A549 (cell line): ENCODE measurements at regions not wholly inside any gene's neighbourhood (a gene's known extent, or its start where the extent isn't known, plus 50 kb on each side); places are given as distances from the start of the nearest gene placed in this dataset.

ENCODE experiments used
- CEBPB ChIP-seq, 2 experiments: fragments of >200 bp in 1 of 2; sonication (Bioruptor Twin) in 1 of 2; formaldehyde crosslinking in 1 of 2; IDR thresholded peaks; 2 replicates each; pipeline ENCODE4 v1.6.1; 2012 to 2016
- EP300 ChIP-seq, 2 experiments: fragments of >200 bp; sonication (Bioruptor Twin); formaldehyde crosslinking; IDR thresholded peaks; 2 replicates in 1 of 2; 3 replicates in 1 of 2; pipeline ENCODE4 v1.6.1; 2016 to 2017
- HES2 ChIP-seq: fragments of >200 bp; sonication (Bioruptor Twin); formaldehyde crosslinking; IDR thresholded peaks from 2 replicates; pipeline ENCODE4 v1.6.1; 2016
- HOXA7 ChIP-seq: fragments of 250-450 bp; sonication (Bioruptor Pico); IDR thresholded peaks from 2 replicates; pipeline ENCODE4 v1.5.0; 2020; ENCODE audit warnings: mild to moderate bottlenecking, moderate library complexity
- JUN ChIP-seq, 2 experiments: fragments of >200 bp; sonication (Bioruptor Twin); formaldehyde crosslinking; IDR thresholded peaks; 2 replicates in 1 of 2; 3 replicates in 1 of 2; pipeline ENCODE4 v1.6.1; 2016 to 2017
- KDM1A ChIP-seq: fragments of 200-600 bp; sonication (generic); IDR thresholded peaks from 2 replicates; pipeline ENCODE4 v1.6.1; 2016; ENCODE audit warnings: low read depth, mild to moderate bottlenecking
- PHF8 ChIP-seq: fragments of 200-600 bp; sonication (generic); IDR thresholded peaks from 2 replicates; pipeline ENCODE4 v1.6.1; 2016; ENCODE audit warnings: low read depth, mild to moderate bottlenecking, antibody characterized with exemption, moderate library complexity, borderline replicate concordance
- POLR2A ChIP-seq: IDR thresholded peaks from 2 replicates; pipeline ENCODE4 v1.6.1; 2012; ENCODE audit warnings: mild to moderate bottlenecking, low read length
- RFX5 ChIP-seq: fragments of 450-650 bp; IDR thresholded peaks from 2 replicates; pipeline ENCODE4 v1.7.1; 2014; ENCODE audit warnings: antibody characterized with exemption, mild to moderate bottlenecking, moderate library complexity
- ZC3H11A ChIP-seq: fragments of 450-650 bp; IDR thresholded peaks from 2 replicates; pipeline ENCODE4 v1.6.1; 2014; ENCODE audit warnings: antibody characterized with exemption, mild to moderate bottlenecking
- ZFP36 ChIP-seq: fragments of 450-650 bp; IDR thresholded peaks from 2 replicates; pipeline ENCODE4 v1.6.1; 2014; ENCODE audit warnings: borderline replicate concordance; ENCODE audit not compliant: partially characterized antibody
- ZSCAN20 ChIP-seq: fragments of 250-450 bp; sonication (Bioruptor Pico); IDR thresholded peaks from 2 replicates; pipeline ENCODE4 v1.8.0; 2022; ENCODE audit warnings: mild to moderate bottlenecking, moderate library complexity
- TF ChIP-seq, protein P1 (sequence below): fragments of >200 bp; sonication (Bioruptor Twin); formaldehyde crosslinking; IDR thresholded peaks from 3 replicates; pipeline ENCODE4 v1.5.1; 2016
- TF ChIP-seq, protein P2 (sequence below): fragments of 200-600 bp; sonication (generic); IDR thresholded peaks from 2 replicates; pipeline ENCODE4 v1.6.1; 2016; ENCODE audit warnings: antibody characterized with exemption, mild to moderate bottlenecking, moderate library complexity

DNA sequence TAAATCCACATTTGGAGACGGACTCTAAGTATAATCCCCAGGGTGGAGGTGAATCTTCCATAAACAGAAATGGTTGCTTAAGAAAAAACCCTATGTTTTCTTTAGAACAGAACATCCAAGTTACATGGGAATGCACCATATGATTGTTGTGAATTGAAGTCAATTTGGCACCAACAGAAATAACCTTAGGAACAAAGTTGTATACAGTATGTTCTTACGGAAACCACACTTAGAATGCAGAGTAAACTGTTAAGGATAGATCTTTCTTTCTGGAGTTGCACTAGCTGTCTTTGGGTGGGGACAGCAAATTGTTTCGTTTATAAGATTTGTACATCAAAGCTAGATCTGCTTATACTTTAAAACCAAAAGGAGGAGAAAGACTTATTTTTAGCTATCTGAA is 316.4 kb downstream of the PTEN start:
- TF ChIP-seq, protein P1, sequence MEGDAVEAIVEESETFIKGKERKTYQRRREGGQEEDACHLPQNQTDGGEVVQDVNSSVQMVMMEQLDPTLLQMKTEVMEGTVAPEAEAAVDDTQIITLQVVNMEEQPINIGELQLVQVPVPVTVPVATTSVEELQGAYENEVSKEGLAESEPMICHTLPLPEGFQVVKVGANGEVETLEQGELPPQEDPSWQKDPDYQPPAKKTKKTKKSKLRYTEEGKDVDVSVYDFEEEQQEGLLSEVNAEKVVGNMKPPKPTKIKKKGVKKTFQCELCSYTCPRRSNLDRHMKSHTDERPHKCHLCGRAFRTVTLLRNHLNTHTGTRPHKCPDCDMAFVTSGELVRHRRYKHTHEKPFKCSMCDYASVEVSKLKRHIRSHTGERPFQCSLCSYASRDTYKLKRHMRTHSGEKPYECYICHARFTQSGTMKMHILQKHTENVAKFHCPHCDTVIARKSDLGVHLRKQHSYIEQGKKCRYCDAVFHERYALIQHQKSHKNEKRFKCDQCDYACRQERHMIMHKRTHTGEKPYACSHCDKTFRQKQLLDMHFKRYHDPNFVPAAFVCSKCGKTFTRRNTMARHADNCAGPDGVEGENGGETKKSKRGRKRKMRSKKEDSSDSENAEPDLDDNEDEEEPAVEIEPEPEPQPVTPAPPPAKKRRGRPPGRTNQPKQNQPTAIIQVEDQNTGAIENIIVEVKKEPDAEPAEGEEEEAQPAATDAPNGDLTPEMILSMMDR, result no peak
- TF ChIP-seq CEBPB (IDR thresholded peaks at IDR 0.05) (no peak), JUN (IDR thresholded peaks at IDR 0.05) (no peak), POLR2A (no peak), ZSCAN20 (CRISPR knock-in tag) (no peak), EP300 (IDR thresholded peaks at IDR 0.05) (no peak), ZFP36 (no peak), PHF8 (no peak), ZC3H11A (no peak), HOXA7 (no peak), HES2 (no peak), RFX5 (no peak), KDM1A (no peak)
- TF ChIP-seq, protein P2, sequence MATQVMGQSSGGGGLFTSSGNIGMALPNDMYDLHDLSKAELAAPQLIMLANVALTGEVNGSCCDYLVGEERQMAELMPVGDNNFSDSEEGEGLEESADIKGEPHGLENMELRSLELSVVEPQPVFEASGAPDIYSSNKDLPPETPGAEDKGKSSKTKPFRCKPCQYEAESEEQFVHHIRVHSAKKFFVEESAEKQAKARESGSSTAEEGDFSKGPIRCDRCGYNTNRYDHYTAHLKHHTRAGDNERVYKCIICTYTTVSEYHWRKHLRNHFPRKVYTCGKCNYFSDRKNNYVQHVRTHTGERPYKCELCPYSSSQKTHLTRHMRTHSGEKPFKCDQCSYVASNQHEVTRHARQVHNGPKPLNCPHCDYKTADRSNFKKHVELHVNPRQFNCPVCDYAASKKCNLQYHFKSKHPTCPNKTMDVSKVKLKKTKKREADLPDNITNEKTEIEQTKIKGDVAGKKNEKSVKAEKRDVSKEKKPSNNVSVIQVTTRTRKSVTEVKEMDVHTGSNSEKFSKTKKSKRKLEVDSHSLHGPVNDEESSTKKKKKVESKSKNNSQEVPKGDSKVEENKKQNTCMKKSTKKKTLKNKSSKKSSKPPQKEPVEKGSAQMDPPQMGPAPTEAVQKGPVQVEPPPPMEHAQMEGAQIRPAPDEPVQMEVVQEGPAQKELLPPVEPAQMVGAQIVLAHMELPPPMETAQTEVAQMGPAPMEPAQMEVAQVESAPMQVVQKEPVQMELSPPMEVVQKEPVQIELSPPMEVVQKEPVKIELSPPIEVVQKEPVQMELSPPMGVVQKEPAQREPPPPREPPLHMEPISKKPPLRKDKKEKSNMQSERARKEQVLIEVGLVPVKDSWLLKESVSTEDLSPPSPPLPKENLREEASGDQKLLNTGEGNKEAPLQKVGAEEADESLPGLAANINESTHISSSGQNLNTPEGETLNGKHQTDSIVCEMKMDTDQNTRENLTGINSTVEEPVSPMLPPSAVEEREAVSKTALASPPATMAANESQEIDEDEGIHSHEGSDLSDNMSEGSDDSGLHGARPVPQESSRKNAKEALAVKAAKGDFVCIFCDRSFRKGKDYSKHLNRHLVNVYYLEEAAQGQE, result no peak
